WTC11 (cell line): ENCODE measurements at regions not wholly inside any gene's neighbourhood (a gene's known extent, or its start where the extent isn't known, plus 50 kb on each side); places are given as distances from the start of the nearest gene placed in this dataset.

Experiments used
- AFF4 ChIP-seq: sonication (generic); formaldehyde crosslinking; IDR thresholded peaks from 2 replicates; pipeline ENCODE4 v1.8.1; 2023; ENCODE audit warnings: mild to moderate bottlenecking, missing genetic modification reagents, borderline replicate concordance
- ATF3 ChIP-seq: sonication (generic); formaldehyde crosslinking; conservative IDR thresholded peaks from 2 replicates; pipeline ENCODE4 v1.8.1; 2022; ENCODE audit warnings: mild to moderate bottlenecking, missing genetic modification reagents
- CREB1 ChIP-seq: sonication (generic); formaldehyde crosslinking; IDR thresholded peaks from 2 replicates; pipeline ENCODE4 v1.8.0; 2023; ENCODE audit warnings: mild to moderate bottlenecking, missing genetic modification reagents
- SOX15 ChIP-seq: fragments of 250-450 bp; sonication (Bioruptor Pico); IDR thresholded peaks from 2 replicates; pipeline ENCODE4 v1.9.0; 2021; ENCODE audit warnings: mild to moderate bottlenecking
- TP53 ChIP-seq: sonication (generic); formaldehyde crosslinking; IDR thresholded peaks from 2 replicates; pipeline ENCODE4 v1.8.1; 2023; ENCODE audit warnings: mild to moderate bottlenecking, missing genetic modification reagents
- USF1 ChIP-seq: sonication (generic); formaldehyde crosslinking; IDR thresholded peaks from 2 replicates; pipeline ENCODE4 v1.8.0; 2022; ENCODE audit warnings: mild to moderate bottlenecking, missing genetic modification reagents
- TF ChIP-seq, protein P1 (sequence below): fragments of 200-600 bp; IDR thresholded peaks from 2 replicates; pipeline ENCODE4 v1.8.0; 2022; ENCODE audit warnings: antibody characterized with exemption
- TF ChIP-seq, protein P2 (sequence below): sonication (generic); formaldehyde crosslinking; IDR thresholded peaks from 2 replicates; pipeline ENCODE4 v1.8.0; 2022; ENCODE audit warnings: mild to moderate bottlenecking, missing genetic modification reagents
- TF ChIP-seq, protein P3 (sequence below): sonication (generic); formaldehyde crosslinking; IDR thresholded peaks from 2 replicates; pipeline ENCODE4 v1.8.1; 2022; ENCODE audit warnings: mild to moderate bottlenecking, missing genetic modification reagents, moderate library complexity, borderline replicate concordance
- TF ChIP-seq, protein P4 (sequence below): sonication (generic); formaldehyde crosslinking; IDR thresholded peaks from 2 replicates; pipeline ENCODE4 v1.8.1; 2022; ENCODE audit warnings: low read depth, missing genetic modification reagents, borderline replicate concordance
- TF ChIP-seq, protein P5 (sequence below): sonication (generic); formaldehyde crosslinking; IDR thresholded peaks from 2 replicates; pipeline ENCODE4 v1.8.0; 2022; ENCODE audit warnings: mild to moderate bottlenecking, missing genetic modification reagents

DNA sequence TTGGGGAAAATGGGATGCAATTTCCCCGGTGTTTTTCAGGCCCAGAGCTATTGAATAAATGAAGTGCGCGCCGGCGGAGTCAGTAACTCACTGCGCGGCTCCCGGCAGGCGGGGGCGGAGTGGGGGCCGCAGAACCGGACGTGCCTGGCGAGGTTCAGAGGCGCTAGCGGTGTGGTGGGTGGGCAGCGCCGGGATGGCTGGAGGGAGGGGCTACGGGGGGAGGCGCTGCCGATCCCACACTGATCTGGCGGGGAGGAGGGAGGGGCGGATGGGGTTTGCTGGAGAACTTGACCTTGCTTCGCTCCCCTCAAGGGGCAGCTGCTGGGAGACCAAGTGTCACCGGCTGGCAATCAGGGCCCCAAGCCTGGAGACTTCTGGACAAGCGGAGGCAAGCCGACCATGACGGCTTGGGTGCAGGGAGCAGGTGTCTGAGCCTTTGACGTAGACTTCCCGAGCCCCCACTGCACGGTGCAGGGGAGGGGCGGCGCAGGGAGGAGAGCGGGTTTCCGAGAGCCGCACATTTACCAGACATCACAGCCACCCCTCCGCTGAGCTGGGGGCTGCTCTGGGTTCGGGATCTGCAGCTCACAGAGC, 174.1 kb upstream of the RTL1 start:
- TF ChIP-seq, protein P1, sequence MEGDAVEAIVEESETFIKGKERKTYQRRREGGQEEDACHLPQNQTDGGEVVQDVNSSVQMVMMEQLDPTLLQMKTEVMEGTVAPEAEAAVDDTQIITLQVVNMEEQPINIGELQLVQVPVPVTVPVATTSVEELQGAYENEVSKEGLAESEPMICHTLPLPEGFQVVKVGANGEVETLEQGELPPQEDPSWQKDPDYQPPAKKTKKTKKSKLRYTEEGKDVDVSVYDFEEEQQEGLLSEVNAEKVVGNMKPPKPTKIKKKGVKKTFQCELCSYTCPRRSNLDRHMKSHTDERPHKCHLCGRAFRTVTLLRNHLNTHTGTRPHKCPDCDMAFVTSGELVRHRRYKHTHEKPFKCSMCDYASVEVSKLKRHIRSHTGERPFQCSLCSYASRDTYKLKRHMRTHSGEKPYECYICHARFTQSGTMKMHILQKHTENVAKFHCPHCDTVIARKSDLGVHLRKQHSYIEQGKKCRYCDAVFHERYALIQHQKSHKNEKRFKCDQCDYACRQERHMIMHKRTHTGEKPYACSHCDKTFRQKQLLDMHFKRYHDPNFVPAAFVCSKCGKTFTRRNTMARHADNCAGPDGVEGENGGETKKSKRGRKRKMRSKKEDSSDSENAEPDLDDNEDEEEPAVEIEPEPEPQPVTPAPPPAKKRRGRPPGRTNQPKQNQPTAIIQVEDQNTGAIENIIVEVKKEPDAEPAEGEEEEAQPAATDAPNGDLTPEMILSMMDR: no peak
- no peak for TF ChIP-seq ATF3 (CRISPR knock-in tag)
- TF ChIP-seq, protein P2, sequence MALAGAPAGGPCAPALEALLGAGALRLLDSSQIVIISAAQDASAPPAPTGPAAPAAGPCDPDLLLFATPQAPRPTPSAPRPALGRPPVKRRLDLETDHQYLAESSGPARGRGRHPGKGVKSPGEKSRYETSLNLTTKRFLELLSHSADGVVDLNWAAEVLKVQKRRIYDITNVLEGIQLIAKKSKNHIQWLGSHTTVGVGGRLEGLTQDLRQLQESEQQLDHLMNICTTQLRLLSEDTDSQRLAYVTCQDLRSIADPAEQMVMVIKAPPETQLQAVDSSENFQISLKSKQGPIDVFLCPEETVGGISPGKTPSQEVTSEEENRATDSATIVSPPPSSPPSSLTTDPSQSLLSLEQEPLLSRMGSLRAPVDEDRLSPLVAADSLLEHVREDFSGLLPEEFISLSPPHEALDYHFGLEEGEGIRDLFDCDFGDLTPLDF (CRISPR knock-in tag): no peak
- no peak for TF ChIP-seq USF1 (CRISPR knock-in tag)
- TF ChIP-seq SOX15 (CRISPR knock-in tag): no peak
- TF ChIP-seq, protein P3, sequence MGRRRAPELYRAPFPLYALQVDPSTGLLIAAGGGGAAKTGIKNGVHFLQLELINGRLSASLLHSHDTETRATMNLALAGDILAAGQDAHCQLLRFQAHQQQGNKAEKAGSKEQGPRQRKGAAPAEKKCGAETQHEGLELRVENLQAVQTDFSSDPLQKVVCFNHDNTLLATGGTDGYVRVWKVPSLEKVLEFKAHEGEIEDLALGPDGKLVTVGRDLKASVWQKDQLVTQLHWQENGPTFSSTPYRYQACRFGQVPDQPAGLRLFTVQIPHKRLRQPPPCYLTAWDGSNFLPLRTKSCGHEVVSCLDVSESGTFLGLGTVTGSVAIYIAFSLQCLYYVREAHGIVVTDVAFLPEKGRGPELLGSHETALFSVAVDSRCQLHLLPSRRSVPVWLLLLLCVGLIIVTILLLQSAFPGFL (CRISPR knock-in tag): no peak
- TF ChIP-seq CREB1 (CRISPR knock-in tag): no peak
- no peak for TF ChIP-seq AFF4 (CRISPR knock-in tag)
- TF ChIP-seq, protein P4, sequence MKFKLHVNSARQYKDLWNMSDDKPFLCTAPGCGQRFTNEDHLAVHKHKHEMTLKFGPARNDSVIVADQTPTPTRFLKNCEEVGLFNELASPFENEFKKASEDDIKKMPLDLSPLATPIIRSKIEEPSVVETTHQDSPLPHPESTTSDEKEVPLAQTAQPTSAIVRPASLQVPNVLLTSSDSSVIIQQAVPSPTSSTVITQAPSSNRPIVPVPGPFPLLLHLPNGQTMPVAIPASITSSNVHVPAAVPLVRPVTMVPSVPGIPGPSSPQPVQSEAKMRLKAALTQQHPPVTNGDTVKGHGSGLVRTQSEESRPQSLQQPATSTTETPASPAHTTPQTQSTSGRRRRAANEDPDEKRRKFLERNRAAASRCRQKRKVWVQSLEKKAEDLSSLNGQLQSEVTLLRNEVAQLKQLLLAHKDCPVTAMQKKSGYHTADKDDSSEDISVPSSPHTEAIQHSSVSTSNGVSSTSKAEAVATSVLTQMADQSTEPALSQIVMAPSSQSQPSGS (CRISPR knock-in tag): no peak
- TF ChIP-seq, protein P5, sequence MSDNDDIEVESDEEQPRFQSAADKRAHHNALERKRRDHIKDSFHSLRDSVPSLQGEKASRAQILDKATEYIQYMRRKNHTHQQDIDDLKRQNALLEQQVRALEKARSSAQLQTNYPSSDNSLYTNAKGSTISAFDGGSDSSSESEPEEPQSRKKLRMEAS: peak; percentile 21; the same call in 1 of the 2 replicates
- TF ChIP-seq TP53 (CRISPR knock-in tag): no peak
